Calu3 (cell line): ENCODE measurements at regions not wholly inside any gene's neighbourhood (a gene's known extent, or its start where the extent isn't known, plus 50 kb on each side); places are given as distances from the start of the nearest gene placed in this dataset.

Experiments used
- BruUV-seq: library from RNA; stranded (reverse); fragments of 400-500 nt; replicated peaks from 2 replicates; lab custom pipeline; 2021; lab: Mats Ljungman, UMichigan
- CTCF ChIA-PET: fragments of 300-600 bp; sonication (Branson Sonifier 250); formaldehyde crosslinking; loops from one replicate; lab custom pipeline; 2022; ENCODE audit warnings: antibody characterized with exemption; lab: Charles Lee
- DNase-seq: peaks from one replicate; pipeline ENCODE4 v3.0.0; 2022
- H3K27ac Mint-ChIP-seq: one replicate; pipeline ENCODE4 v1.8.0; 2022; ENCODE audit warnings: mixed read lengths; ENCODE audit not compliant: unreplicated experiment
- H3K27me3 Mint-ChIP-seq: one replicate; pipeline ENCODE4 v1.8.0; 2022; ENCODE audit warnings: mixed read lengths; ENCODE audit not compliant: unreplicated experiment
- H3K36me3 Mint-ChIP-seq: one replicate; pipeline ENCODE4 v1.8.0; 2022; ENCODE audit warnings: mild to moderate bottlenecking, moderate library complexity, mixed read lengths; ENCODE audit not compliant: insufficient read depth, unreplicated experiment
- H3K4me1 Mint-ChIP-seq: one replicate; pipeline ENCODE4 v1.8.0; 2022; ENCODE audit warnings: mild to moderate bottlenecking, low read depth, mixed read lengths; ENCODE audit not compliant: unreplicated experiment
- H3K4me3 Mint-ChIP-seq: one replicate; pipeline ENCODE4 v1.8.0; 2022; ENCODE audit warnings: mild to moderate bottlenecking, low read depth, moderate library complexity, mixed read lengths; ENCODE audit not compliant: unreplicated experiment
- H3K9me3 Mint-ChIP-seq: one replicate; pipeline ENCODE4 v1.8.0; 2022; ENCODE audit warnings: low read depth, mixed read lengths; ENCODE audit not compliant: unreplicated experiment
- intact Hi-C: fragments of 100-400 bp; cut with micrococcal nuclease; formaldehyde crosslinking; loops from one replicate; pipeline ENCODE4 v1.10.0; 2022; ENCODE audit not compliant: unreplicated experiment
- TF ChIP-seq, protein P1 (sequence below): fragments of 200-600 bp; IDR thresholded peaks from one replicate; pipeline ENCODE4 v1.8.0; 2022; ENCODE audit warnings: antibody characterized with exemption; ENCODE audit not compliant: unreplicated experiment

DNA sequence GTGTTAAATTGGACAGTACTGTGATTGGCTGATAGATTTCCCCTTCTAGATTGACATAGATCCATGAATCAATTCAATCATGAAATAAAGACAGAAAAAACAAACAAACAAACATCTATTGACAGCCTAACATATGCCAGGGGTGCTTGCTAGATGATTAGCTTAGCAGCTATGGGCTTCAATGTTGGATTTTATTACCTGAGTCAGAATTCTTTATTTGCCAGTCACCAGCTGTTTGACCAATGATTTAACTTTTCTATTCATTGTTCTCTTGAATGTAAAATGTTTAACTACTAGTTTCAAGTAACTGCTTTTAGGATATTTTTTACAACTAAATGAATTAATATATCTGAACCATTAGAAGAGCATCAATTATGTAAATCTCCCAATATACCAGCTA, 901.3 kb upstream of the CITED2 start:
- Mint-ChIP-seq H3K36me3 (no peaks in the 10 kb centered on the region), H3K9me3 (no peaks in the 10 kb centered on the region), H3K27ac (no peak overlapping the region), H3K27me3 (no peaks in the 10 kb centered on the region), H3K4me3 (no peak overlapping the region), H3K4me1 (no peaks in the 10 kb centered on the region)
- intact Hi-C loops: no loop called here
- TF ChIP-seq, protein P1, sequence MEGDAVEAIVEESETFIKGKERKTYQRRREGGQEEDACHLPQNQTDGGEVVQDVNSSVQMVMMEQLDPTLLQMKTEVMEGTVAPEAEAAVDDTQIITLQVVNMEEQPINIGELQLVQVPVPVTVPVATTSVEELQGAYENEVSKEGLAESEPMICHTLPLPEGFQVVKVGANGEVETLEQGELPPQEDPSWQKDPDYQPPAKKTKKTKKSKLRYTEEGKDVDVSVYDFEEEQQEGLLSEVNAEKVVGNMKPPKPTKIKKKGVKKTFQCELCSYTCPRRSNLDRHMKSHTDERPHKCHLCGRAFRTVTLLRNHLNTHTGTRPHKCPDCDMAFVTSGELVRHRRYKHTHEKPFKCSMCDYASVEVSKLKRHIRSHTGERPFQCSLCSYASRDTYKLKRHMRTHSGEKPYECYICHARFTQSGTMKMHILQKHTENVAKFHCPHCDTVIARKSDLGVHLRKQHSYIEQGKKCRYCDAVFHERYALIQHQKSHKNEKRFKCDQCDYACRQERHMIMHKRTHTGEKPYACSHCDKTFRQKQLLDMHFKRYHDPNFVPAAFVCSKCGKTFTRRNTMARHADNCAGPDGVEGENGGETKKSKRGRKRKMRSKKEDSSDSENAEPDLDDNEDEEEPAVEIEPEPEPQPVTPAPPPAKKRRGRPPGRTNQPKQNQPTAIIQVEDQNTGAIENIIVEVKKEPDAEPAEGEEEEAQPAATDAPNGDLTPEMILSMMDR: no peak
- no peak for DNase-seq
- BruUV-seq: no TSS peak
- CTCF ChIA-PET: no interaction called here

- H3K9me3 Mint-ChIP-seq: no peaks in the 10 kb centered on the region
- no peak overlapping the region for H3K4me3 Mint-ChIP-seq
- CTCF ChIA-PET: no interaction called here
- TF ChIP-seq, protein P1: no peak
- no peaks in the 10 kb centered on the region for H3K4me1 Mint-ChIP-seq
- H3K36me3 Mint-ChIP-seq: no peaks in the 10 kb centered on the region
- no peak overlapping the region for H3K27ac Mint-ChIP-seq
- BruUV-seq: no TSS peak
- intact Hi-C loops: no loop called here
- no peaks in the 10 kb centered on the region for H3K27me3 Mint-ChIP-seq
- no peak for DNase-seq
These were observed 900.1 kb upstream of the CITED2 start for GRCh38 chr6:140274548-140274947.

DNA sequence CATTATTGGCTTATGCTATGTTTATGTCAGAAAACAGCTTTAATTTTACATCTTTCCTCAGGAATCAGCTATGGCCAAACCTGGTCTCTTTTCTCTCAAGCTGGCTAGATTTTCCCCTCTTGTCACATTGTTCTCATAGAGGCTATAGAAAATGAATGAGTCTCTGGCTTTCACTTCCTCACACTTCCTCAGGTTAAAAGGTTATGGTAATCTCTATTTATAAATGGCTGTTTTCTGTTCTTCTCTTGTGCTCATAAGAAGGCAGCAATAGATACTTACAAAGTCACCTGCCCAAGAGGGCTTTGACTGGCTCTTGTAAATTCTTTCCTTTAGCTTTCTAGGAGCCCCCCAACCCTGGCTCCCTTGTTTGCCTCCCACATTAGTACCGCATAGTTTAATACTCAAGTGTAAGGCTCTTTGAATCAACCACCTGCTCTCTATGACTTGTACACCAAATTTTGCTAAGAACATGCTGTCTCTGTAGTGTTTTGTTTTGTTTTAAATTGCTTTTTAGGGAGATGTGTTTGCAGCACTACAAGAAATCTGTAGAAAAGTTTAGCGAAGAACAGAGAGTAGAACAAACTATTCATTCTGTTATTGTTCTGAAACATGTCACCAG, 897.4 kb upstream of the CITED2 start:
- intact Hi-C loops: no loop called here
- no peaks in the 10 kb centered on the region for H3K36me3 Mint-ChIP-seq
- CTCF ChIA-PET: no interaction called here
- TF ChIP-seq, protein P1: no peak
- no peaks in the 10 kb centered on the region for H3K9me3 Mint-ChIP-seq
- BruUV-seq: no TSS peak
- no peak overlapping the region for H3K27ac Mint-ChIP-seq
- no peaks in the 10 kb centered on the region for H3K27me3 Mint-ChIP-seq
- no peaks in the 10 kb centered on the region for H3K4me1 Mint-ChIP-seq
- DNase-seq: no peak
- H3K4me3 Mint-ChIP-seq: no peak overlapping the region

DNA sequence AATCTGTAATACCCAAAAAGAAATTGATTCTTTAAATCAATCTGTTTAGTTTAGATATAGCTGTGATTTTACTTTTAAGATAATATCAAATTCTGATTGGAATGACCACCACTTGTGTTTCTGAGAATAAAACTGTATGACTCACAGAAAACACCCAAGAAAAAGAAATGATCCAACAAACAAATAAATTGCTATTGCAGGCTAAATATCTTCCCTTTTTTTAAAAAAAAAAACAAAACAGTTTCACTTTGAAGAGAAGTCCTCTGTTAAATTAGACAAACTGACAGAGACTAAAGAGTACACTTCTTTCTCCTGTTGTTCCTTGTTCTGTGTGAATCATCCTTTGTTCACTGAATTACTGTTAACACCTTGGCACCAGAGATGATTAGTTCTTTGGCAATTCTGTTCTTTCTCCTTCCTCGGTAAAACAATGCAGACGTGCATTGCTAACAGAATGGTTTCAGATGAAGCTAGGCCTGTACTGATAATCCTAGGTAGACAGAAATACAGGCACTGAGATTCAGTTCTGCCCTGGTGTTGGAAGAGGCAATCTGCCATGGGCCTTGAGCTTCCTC, 895.2 kb upstream of the CITED2 start:
- no peak overlapping the region for H3K27ac Mint-ChIP-seq
- H3K27me3 Mint-ChIP-seq: no peaks in the 10 kb centered on the region
- CTCF ChIA-PET: no interaction called here
- BruUV-seq: no TSS peak
- TF ChIP-seq, protein P1: no peak
- H3K4me3 Mint-ChIP-seq: no peak overlapping the region
- DNase-seq: no peak
- no peaks in the 10 kb centered on the region for H3K4me1 Mint-ChIP-seq
- no peaks in the 10 kb centered on the region for H3K9me3 Mint-ChIP-seq
- no peaks in the 10 kb centered on the region for H3K36me3 Mint-ChIP-seq
- intact Hi-C loops: loop anchor here (10.0 kb wide), 1 partner anchor 655 kb away; no protein-coding TSS in a partner anchor
